Upper lobe of right lung (tissue), 1 donor: ENCODE measurements at regions not wholly inside any gene's neighbourhood (a gene's known extent, or its start where the extent isn't known, plus 50 kb on each side); places are given as distances from the start of the nearest gene placed in this dataset.

Experiments used
- ATAC-seq: fragments of 200-7000 bp; cut with Tn5 transposase; one replicate; pipeline ENCODE4 v1.9.1; 2020; ENCODE audit warnings: mild to moderate bottlenecking, moderate library complexity
- DNase-seq: peaks from one replicate; pipeline ENCODE4 v3.0.0-alpha.2; 2020
- H3K27ac ChIP-seq: fragments of 200-600 bp; one replicate; pipeline ENCODE4 v1.8.0; 2022
- H3K27me3 ChIP-seq: fragments of 200-600 bp; one replicate; pipeline ENCODE4 v1.8.0; 2022; ENCODE audit warnings: mild to moderate bottlenecking
- H3K36me3 ChIP-seq: fragments of 200-600 bp; one replicate; pipeline ENCODE4 v1.8.0; 2022
- H3K4me1 ChIP-seq: fragments of 200-600 bp; one replicate; pipeline ENCODE4 v1.8.0; 2022
- H3K4me3 ChIP-seq: fragments of 200-600 bp; one replicate; pipeline ENCODE4 v1.8.0; 2022; ENCODE audit warnings: mild to moderate bottlenecking
- H3K9me3 ChIP-seq: fragments of 200-600 bp; one replicate; pipeline ENCODE4 v1.8.0; 2022
- CTCF ChIP-seq: fragments of 200-600 bp; IDR thresholded peaks from one replicate; pipeline ENCODE4 v1.8.0; 2022; ENCODE audit warnings: antibody characterized with exemption
- intact Hi-C: fragments of 100-400 bp; cut with DNase I; formaldehyde crosslinking; loops from one replicate; pipeline ENCODE4 v1.11.0; 2022
- donor health status: DM: no; HTN: yes; CAD: no; lungs with severe emphysema.

GRCh38 chr1:118252624-118253023 lies 67.6 kb upstream of the SPAG17 start:
- no peak for TF ChIP-seq CTCF

DNA sequence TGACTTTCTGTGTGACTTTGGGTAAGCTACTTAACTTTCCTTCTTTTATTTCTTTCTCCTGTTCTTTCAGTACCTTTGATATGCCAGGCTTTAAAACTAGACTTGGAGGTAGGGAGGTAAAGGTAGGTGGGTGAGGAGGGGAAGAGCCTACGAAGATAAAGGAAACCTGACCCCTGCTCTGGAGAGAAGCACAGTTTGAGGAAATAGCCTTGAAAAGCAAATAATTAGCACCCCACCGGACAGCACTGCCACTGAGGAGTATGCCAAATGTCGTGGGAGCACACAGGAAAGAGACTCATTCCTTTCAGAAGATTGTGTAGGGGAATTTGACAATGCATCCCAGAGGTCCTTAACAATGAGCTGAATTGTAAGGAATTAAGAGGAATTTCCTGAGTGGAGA lies 65.2 kb upstream of the SPAG17 start:
- no peak for DNase-seq
- Histone ChIP-seq H3K36me3 (no peaks in the 10 kb centered on the region), H3K27ac (no peak overlapping the region), H3K9me3 (no peaks in the 10 kb centered on the region), H3K4me3 (no peak overlapping the region), H3K27me3 (no peaks in the 10 kb centered on the region), H3K4me1 (no peaks in the 10 kb centered on the region)
- ATAC-seq: no peak
- no peak for TF ChIP-seq CTCF
- intact Hi-C loops: no loop called here

More at GRCh38 chr1:118252624-118253023, 67.6 kb upstream of the SPAG17 start:
- intact Hi-C loops: no loop called here
- H3K4me3 ChIP-seq: no peak overlapping the region
- H3K4me1 ChIP-seq: no peaks in the 10 kb centered on the region
- DNase-seq (no peak), ATAC-seq (no peak)
- H3K27me3 ChIP-seq: no peaks in the 10 kb centered on the region
- H3K36me3 ChIP-seq: no peaks in the 10 kb centered on the region
- H3K9me3 ChIP-seq: no peaks in the 10 kb centered on the region
- no peak overlapping the region for H3K27ac ChIP-seq

GRCh38 chr1:118249641-118250040 lies 64.6 kb upstream of the SPAG17 start:
- no peaks in the 10 kb centered on the region for H3K9me3 ChIP-seq
- H3K4me1 ChIP-seq: no peaks in the 10 kb centered on the region
- intact Hi-C loops: no loop called here
- no peak overlapping the region for H3K4me3 ChIP-seq
- no peaks in the 10 kb centered on the region for H3K36me3 ChIP-seq
- DNase-seq: no peak
- ATAC-seq: no peak
- TF ChIP-seq CTCF: no peak
- H3K27ac ChIP-seq: no peak overlapping the region
- no peaks in the 10 kb centered on the region for H3K27me3 ChIP-seq

DNA sequence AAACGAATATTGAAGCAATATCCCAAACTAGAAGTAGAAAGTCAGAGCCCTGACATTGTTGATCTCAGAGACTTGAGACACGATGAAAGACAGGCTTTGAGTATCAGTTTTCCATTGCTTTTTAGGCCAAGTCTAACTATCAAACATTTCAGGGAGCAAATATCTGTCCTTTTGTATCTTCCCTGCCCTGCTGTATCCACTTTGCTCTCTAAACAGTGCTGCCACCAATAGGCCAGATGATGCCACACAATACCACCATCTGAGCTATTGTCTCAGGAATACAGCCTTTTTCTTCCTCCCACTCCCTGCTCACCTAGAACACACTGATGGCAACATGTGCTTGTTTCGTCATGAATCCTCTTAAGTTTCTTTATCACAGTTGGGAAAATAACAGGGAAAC lies 62.6 kb upstream of the SPAG17 start:
- no peak for DNase-seq
- Histone ChIP-seq H3K36me3 (no peaks in the 10 kb centered on the region), H3K27ac (no peak overlapping the region), H3K4me3 (no peak overlapping the region), H3K4me1 (no peaks in the 10 kb centered on the region), H3K9me3 (no peaks in the 10 kb centered on the region), H3K27me3 (no peaks in the 10 kb centered on the region)
- TF ChIP-seq CTCF: no peak
- ATAC-seq: no peak
- intact Hi-C loops: no loop called here

DNA sequence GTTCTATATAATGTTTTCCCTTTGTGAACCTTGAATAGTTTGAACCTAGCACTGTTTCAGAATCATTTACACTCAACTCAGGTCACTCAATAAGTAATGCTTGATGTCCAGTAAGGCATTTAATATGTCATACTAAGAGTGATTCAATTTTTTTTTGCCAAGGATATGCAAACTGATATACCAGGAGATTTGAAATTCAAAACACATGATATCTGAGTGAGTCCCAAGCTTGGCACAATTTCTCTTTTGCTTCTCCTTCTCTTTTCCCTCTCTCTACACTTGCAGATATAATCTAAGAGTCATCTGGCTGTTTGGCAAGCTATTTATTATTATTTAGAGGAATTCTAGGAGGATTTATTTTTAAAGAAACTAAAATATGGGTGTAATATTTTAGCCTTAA lies 61.6 kb upstream of the SPAG17 start:
- intact Hi-C loops: no loop called here
- H3K4me3 ChIP-seq: no peak overlapping the region
- TF ChIP-seq CTCF: no peak
- H3K9me3 ChIP-seq: no peaks in the 10 kb centered on the region
- DNase-seq (no peak), ATAC-seq (no peak)
- H3K4me1 ChIP-seq: no peaks in the 10 kb centered on the region
- no peaks in the 10 kb centered on the region for H3K27me3 ChIP-seq
- no peaks in the 10 kb centered on the region for H3K36me3 ChIP-seq
- no peak overlapping the region for H3K27ac ChIP-seq

DNA sequence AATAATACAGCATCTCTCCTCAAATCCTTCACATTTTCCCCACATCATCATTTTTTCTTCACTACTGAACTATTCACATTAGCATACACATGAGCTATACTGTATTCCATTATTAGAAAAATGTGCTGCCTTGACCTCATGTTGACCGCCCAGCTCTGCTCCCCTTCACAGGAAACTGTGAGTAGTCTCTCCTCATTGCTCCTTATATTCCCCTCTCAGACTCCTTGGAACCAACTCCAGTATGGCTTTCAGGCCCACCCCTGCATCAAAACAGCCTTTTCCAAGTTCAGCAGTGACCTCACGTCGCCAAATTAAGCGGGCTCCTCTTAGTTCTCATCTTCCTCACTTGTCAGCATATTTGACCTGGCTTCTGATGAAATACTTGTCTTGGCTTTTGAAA lies 59.2 kb upstream of the SPAG17 start:
- H3K4me3 ChIP-seq: no peak overlapping the region
- intact Hi-C loops: no loop called here
- TF ChIP-seq CTCF: no peak
- no peak overlapping the region for H3K27ac ChIP-seq
- no peaks in the 10 kb centered on the region for H3K9me3 ChIP-seq
- no peak for ATAC-seq
- H3K4me1 ChIP-seq: no peaks in the 10 kb centered on the region
- no peaks in the 10 kb centered on the region for H3K27me3 ChIP-seq
- H3K36me3 ChIP-seq: no peaks in the 10 kb centered on the region
- DNase-seq: no peak
